Immature natural killer cell (primary cell): ENCODE measurements at regions not wholly inside any gene's neighbourhood (a gene's known extent, or its start where the extent isn't known, plus 50 kb on each side); places are given as distances from the start of the nearest gene placed in this dataset.

Source experiments
- DNase-seq, 3 donors: peaks; one replicate each; pipeline ENCODE4 v3.0.0; 2022; ENCODE audit warnings: mixed read lengths in 1 of 3
- H3K27ac Mint-ChIP-seq, 6 donors: one replicate each; pipeline ENCODE4 v1.8.0; 2020; ENCODE audit warnings: mixed read lengths in 6 of 6, mild to moderate bottlenecking in 5 of 6, inconsistent platforms in 4 of 6, moderate library complexity in 3 of 6
- H3K27me3 Mint-ChIP-seq, 3 donors: one replicate each; pipeline ENCODE4 v1.8.0; 2020 to 2021; ENCODE audit warnings: low read depth in 3 of 3, mild to moderate bottlenecking in 3 of 3, mixed read lengths in 3 of 3, moderate library complexity in 3 of 3, inconsistent platforms in 1 of 3
- H3K36me3 Mint-ChIP-seq, 3 donors: one replicate each; pipeline ENCODE4 v1.8.0; 2020; ENCODE audit warnings: mixed read lengths in 3 of 3, inconsistent platforms in 2 of 3, mild to moderate bottlenecking in 2 of 3
- H3K4me1 Mint-ChIP-seq, 2 donors: one replicate each; pipeline ENCODE4 v1.8.0; 2020; ENCODE audit warnings: inconsistent platforms in 2 of 2, mild to moderate bottlenecking in 2 of 2, mixed read lengths in 2 of 2, moderate library complexity in 1 of 2
- H3K4me3 Mint-ChIP-seq, 5 donors: one replicate each; pipeline ENCODE4 v1.8.0; 2020; ENCODE audit warnings: mild to moderate bottlenecking in 5 of 5, mixed read lengths in 5 of 5, inconsistent platforms in 3 of 5, moderate library complexity in 3 of 5
- H3K9me3 Mint-ChIP-seq, 6 donors: one replicate each; pipeline ENCODE4 v1.8.0; 2020; ENCODE audit warnings: mild to moderate bottlenecking in 6 of 6, mixed read lengths in 6 of 6, inconsistent platforms in 4 of 6, moderate library complexity in 3 of 6

- no peaks in the 10 kb centered on the region for H3K36me3 Mint-ChIP-seq
- H3K27me3 Mint-ChIP-seq: peaks cover 0 to 3% (median 2%) of the 10 kb centered on the region in 3 donors
- peaks cover 0 to 2% (median 0%) of the 10 kb centered on the region in 6 donors for H3K9me3 Mint-ChIP-seq
- no peak for DNase-seq
- H3K4me1 Mint-ChIP-seq: no peaks in the 10 kb centered on the region
- H3K27ac Mint-ChIP-seq: no peak overlapping the region
- H3K4me3 Mint-ChIP-seq: no peak overlapping the region
These were observed 148.9 kb upstream of the TSHZ2 start for GRCh38 chr20:52823303-52823702.

GRCh38 chr20:52820641-52821292, 151.4 kb upstream of the TSHZ2 start:
- Mint-ChIP-seq H3K4me3 (no peak overlapping the region), H3K9me3 (peaks cover 0 to 3% (median 0%) of the 10 kb centered on the region in 6 donors), H3K4me1 (no peaks in the 10 kb centered on the region), H3K27me3 (peaks cover 0 to 4% (median 3%) of the 10 kb centered on the region in 3 donors), H3K36me3 (no peaks in the 10 kb centered on the region), H3K27ac (no peak overlapping the region)
- DNase-seq: no peak

- Mint-ChIP-seq H3K9me3 (peaks cover 0 to 3% (median 0%) of the 10 kb centered on the region in 6 donors), H3K4me1 (no peaks in the 10 kb centered on the region), H3K36me3 (no peaks in the 10 kb centered on the region), H3K4me3 (no peak overlapping the region), H3K27me3 (peaks cover 0 to 4% (median 3%) of the 10 kb centered on the region in 3 donors), H3K27ac (no peak overlapping the region)
- no peak for DNase-seq
These were observed 153.7 kb upstream of the TSHZ2 start for GRCh38 chr20:52818491-52818890.

GRCh38 chr20:52817981-52818380, 154.2 kb upstream of the TSHZ2 start:
- Mint-ChIP-seq H3K36me3 (no peaks in the 10 kb centered on the region), H3K27ac (no peak overlapping the region), H3K9me3 (peaks cover 0 to 3% (median 0%) of the 10 kb centered on the region in 6 donors), H3K27me3 (peaks cover 0 to 4% (median 3%) of the 10 kb centered on the region in 3 donors), H3K4me1 (no peaks in the 10 kb centered on the region), H3K4me3 (no peak overlapping the region)
- no peak for DNase-seq

- DNase-seq: no peak
- peaks cover 0 to 3% (median 0%) of the 10 kb centered on the region in 6 donors for H3K9me3 Mint-ChIP-seq
- H3K4me1 Mint-ChIP-seq: no peaks in the 10 kb centered on the region
- no peak overlapping the region for H3K4me3 Mint-ChIP-seq
- H3K27me3 Mint-ChIP-seq: peaks cover 0 to 4% (median 3%) of the 10 kb centered on the region in 3 donors
- H3K36me3 Mint-ChIP-seq: no peaks in the 10 kb centered on the region
- no peak overlapping the region for H3K27ac Mint-ChIP-seq
These were observed 154.6 kb upstream of the TSHZ2 start for GRCh38 chr20:52817511-52817910.

- no peak for DNase-seq
- H3K36me3 Mint-ChIP-seq: no peaks in the 10 kb centered on the region
- H3K9me3 Mint-ChIP-seq: peaks cover 0 to 3% (median 0%) of the 10 kb centered on the region in 6 donors
- no peak overlapping the region for H3K4me3 Mint-ChIP-seq
- no peak overlapping the region for H3K27ac Mint-ChIP-seq
- no peaks in the 10 kb centered on the region for H3K4me1 Mint-ChIP-seq
- H3K27me3 Mint-ChIP-seq: peaks cover 0 to 7% (median 3%) of the 10 kb centered on the region in 3 donors
These were observed 157.8 kb upstream of the TSHZ2 start for GRCh38 chr20:52814371-52814770.

GRCh38 chr20:52812231-52812847, 159.8 kb upstream of the TSHZ2 start:
- H3K27ac Mint-ChIP-seq: no peak overlapping the region
- no peak for DNase-seq
- no peak overlapping the region for H3K4me3 Mint-ChIP-seq
- peaks cover 0 to 4% (median 3%) of the 10 kb centered on the region in 3 donors for H3K27me3 Mint-ChIP-seq
- H3K36me3 Mint-ChIP-seq: no peaks in the 10 kb centered on the region
- H3K9me3 Mint-ChIP-seq: peaks cover 0 to 3% (median 0%) of the 10 kb centered on the region in 6 donors
- no peaks in the 10 kb centered on the region for H3K4me1 Mint-ChIP-seq

- H3K27me3 Mint-ChIP-seq: peaks cover 3 to 5% (median 5%) of the 10 kb centered on the region in 3 donors
- no peak overlapping the region for H3K27ac Mint-ChIP-seq
- no peak for DNase-seq
- H3K4me1 Mint-ChIP-seq: no peaks in the 10 kb centered on the region
- peaks cover 0 to 1% (median 0%) of the 10 kb centered on the region in 6 donors for H3K9me3 Mint-ChIP-seq
- no peak overlapping the region for H3K4me3 Mint-ChIP-seq
- no peaks in the 10 kb centered on the region for H3K36me3 Mint-ChIP-seq
These were observed 163.2 kb upstream of the TSHZ2 start for GRCh38 chr20:52809003-52809402.

GRCh38 chr20:52806918-52807317, 165.2 kb upstream of the TSHZ2 start:
- no peaks in the 10 kb centered on the region for H3K4me1 Mint-ChIP-seq

GRCh38 chr20:52805843-52806242, 166.3 kb upstream of the TSHZ2 start:
- no peak for DNase-seq
- H3K27ac Mint-ChIP-seq: no peak overlapping the region
- no peaks in the 10 kb centered on the region for H3K4me1 Mint-ChIP-seq
- no peak overlapping the region for H3K4me3 Mint-ChIP-seq
- peaks cover 3 to 8% (median 5%) of the 10 kb centered on the region in 3 donors for H3K27me3 Mint-ChIP-seq
- H3K36me3 Mint-ChIP-seq: no peaks in the 10 kb centered on the region
- peaks cover 0 to 1% (median 0%) of the 10 kb centered on the region in 6 donors for H3K9me3 Mint-ChIP-seq

More at GRCh38 chr20:52806918-52807317, 165.2 kb upstream of the TSHZ2 start:
- H3K4me3 Mint-ChIP-seq: no peak overlapping the region
- H3K27me3 Mint-ChIP-seq: peaks cover 3 to 8% (median 5%) of the 10 kb centered on the region in 3 donors
- H3K27ac Mint-ChIP-seq: no peak overlapping the region
- peaks cover 0 to 1% (median 0%) of the 10 kb centered on the region in 6 donors for H3K9me3 Mint-ChIP-seq
- no peaks in the 10 kb centered on the region for H3K36me3 Mint-ChIP-seq
- DNase-seq: no peak

- Mint-ChIP-seq H3K27me3 (peaks cover 3 to 8% (median 3%) of the 10 kb centered on the region in 3 donors), H3K9me3 (peaks cover 0 to 1% (median 0%) of the 10 kb centered on the region in 6 donors), H3K36me3 (no peaks in the 10 kb centered on the region), H3K4me1 (no peaks in the 10 kb centered on the region), H3K27ac (no peak overlapping the region), H3K4me3 (no peak overlapping the region)
- DNase-seq: no peak
These were observed 166.9 kb upstream of the TSHZ2 start for GRCh38 chr20:52805296-52805571.

- no peak for DNase-seq
- H3K4me1 Mint-ChIP-seq: no peaks in the 10 kb centered on the region
- peaks cover 2 to 8% (median 3%) of the 10 kb centered on the region in 3 donors for H3K27me3 Mint-ChIP-seq
- H3K4me3 Mint-ChIP-seq: no peak overlapping the region
- H3K9me3 Mint-ChIP-seq: peaks cover 0 to 1% (median 0%) of the 10 kb centered on the region in 6 donors
- no peak overlapping the region for H3K27ac Mint-ChIP-seq
- no peaks in the 10 kb centered on the region for H3K36me3 Mint-ChIP-seq
These were observed 167.5 kb upstream of the TSHZ2 start for GRCh38 chr20:52804497-52805295.

- no peak overlapping the region for H3K4me3 Mint-ChIP-seq
- DNase-seq: no peak
- H3K36me3 Mint-ChIP-seq: no peaks in the 10 kb centered on the region
- no peak overlapping the region for H3K27ac Mint-ChIP-seq
- peaks cover 2 to 17% (median 5%) of the 10 kb centered on the region in 3 donors for H3K27me3 Mint-ChIP-seq
- peaks cover 0 to 1% (median 0%) of the 10 kb centered on the region in 6 donors for H3K9me3 Mint-ChIP-seq
- no peaks in the 10 kb centered on the region for H3K4me1 Mint-ChIP-seq
These were observed 170.5 kb upstream of the TSHZ2 start for GRCh38 chr20:52801628-52802006.
